SJSA1 (cell line): ENCODE measurements at regions not wholly inside any gene's neighbourhood (a gene's known extent, or its start where the extent isn't known, plus 50 kb on each side); places are given as distances from the start of the nearest gene placed in this dataset.

Source experiments
- DNase-seq, 2 experiments: peaks; one replicate each; pipeline ENCODE4 v3.0.0-alpha.2; 2015 to 2020; ENCODE audit warnings: low spot score in 2 of 2, low read depth in 1 of 2
- H3K27ac ChIP-seq: fragments of 250-450 bp; sonication (Bioruptor Pico); 2 replicates; pipeline ENCODE4 v1.5.1; 2020; ENCODE audit warnings: mild to moderate bottlenecking, moderate library complexity
- H3K27me3 ChIP-seq: fragments of 250-450 bp; sonication (Bioruptor Pico); replicated peaks from 2 replicates; pipeline ENCODE4 v1.5.1; 2020; ENCODE audit warnings: mild to moderate bottlenecking, moderate library complexity
- H3K36me3 ChIP-seq: fragments of 250-450 bp; sonication (Bioruptor Pico); 2 replicates; pipeline ENCODE4 v1.5.1; 2020; ENCODE audit warnings: mild to moderate bottlenecking
- H3K4me1 ChIP-seq: fragments of 250-450 bp; sonication (Bioruptor Pico); replicated peaks from 2 replicates; pipeline ENCODE4 v1.6.1; 2021; ENCODE audit warnings: mild to moderate bottlenecking
- H3K4me3 ChIP-seq: fragments of 250-450 bp; sonication (Bioruptor Pico); 2 replicates; pipeline ENCODE4 v1.5.1; 2020; ENCODE audit warnings: mild to moderate bottlenecking
- H3K9me3 ChIP-seq: fragments of 250-450 bp; sonication (Bioruptor Pico); replicated peaks from 2 replicates; pipeline ENCODE4 v1.5.1; 2020; ENCODE audit warnings: mild to moderate bottlenecking

DNA sequence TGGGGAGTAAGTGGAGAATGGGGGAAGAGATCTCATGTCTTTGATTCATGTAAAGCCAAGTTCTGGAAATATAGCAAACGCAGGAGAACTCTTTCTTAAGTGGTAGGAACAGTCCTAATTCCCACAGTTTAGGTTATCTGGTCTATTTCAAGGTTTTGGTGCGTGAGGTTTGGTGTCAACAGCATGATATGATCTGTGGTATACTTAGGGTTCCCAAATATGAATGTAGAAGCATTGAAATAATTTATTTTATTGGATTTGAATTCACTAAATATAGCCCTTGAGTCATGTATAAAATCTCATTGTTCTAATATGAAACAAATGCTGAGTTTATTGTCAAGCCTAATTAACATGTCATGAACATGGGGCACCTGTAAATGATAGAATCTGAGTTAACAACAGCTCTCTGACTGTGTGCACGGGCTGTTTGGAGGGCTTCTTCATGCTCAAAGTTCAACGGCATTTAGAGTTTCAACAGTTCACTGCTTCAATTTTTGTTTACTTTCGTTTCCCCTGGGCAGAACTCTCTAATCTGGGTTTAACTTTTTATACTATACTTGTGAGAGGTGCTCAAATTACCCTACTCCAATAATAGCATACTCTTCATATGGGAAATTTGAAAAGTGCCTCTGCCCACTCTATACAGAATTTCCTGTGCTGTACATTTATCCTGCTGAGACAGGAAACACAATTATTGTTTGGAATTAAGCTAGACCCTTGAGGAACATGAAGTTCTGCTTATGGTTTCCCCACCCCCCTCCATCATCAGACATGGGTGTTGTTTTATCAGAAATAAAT, 236.3 kb upstream of the ZNF217 start:
- peak in 1 of 2 experiments; percentile 78 for DNase-seq
- no peaks in the 10 kb centered on the region for H3K27me3 ChIP-seq
- H3K4me3 ChIP-seq = peak overlapping the region; percentile 17
- H3K9me3 ChIP-seq = no peaks in the 10 kb centered on the region
- H3K36me3 ChIP-seq = no peaks in the 10 kb centered on the region
- peaks cover 52% of the 10 kb centered on the region for H3K4me1 ChIP-seq
- peak overlapping the region; percentile 100 for H3K27ac ChIP-seq

GRCh38 chr20:53829255-53829723, 235.7 kb upstream of the ZNF217 start:
- peak; percentile 77 to 95 for DNase-seq
- no peaks in the 10 kb centered on the region for H3K36me3 ChIP-seq
- H3K4me3 ChIP-seq = peak overlapping the region; percentile 19
- no peaks in the 10 kb centered on the region for H3K9me3 ChIP-seq
- H3K4me1 ChIP-seq = peaks cover 51% of the 10 kb centered on the region
- H3K27me3 ChIP-seq = no peaks in the 10 kb centered on the region
- peak overlapping the region; percentile 100 for H3K27ac ChIP-seq

DNA sequence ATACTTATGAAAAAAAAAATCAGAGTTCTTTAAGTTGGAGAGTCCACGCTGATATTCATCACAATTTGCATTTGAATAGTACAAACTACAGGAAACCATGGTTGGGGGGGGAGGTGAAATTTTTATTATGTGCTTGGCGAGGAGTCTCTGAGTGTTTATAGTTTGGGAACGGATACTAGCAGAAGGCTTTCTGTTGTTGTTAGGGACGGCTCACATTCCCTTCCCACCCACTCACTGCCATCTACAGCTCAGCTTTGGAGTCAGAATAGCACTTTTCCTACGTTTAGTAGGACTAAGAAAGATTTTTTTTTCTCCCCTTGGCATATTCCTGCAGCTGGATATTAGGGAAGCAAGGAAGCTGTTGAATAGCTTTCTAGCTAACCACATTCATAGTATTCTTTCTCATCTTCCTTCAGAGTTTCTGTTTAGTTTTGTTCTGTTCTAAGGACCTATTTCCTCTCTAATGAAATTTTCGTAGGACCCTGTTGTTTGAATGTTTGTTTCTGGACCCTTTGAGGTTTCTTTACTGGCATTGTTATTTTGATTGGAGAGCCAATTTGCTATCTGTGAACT, 235.1 kb upstream of the ZNF217 start:
- Histone ChIP-seq H3K27ac (peak overlapping the region; percentile 100), H3K4me3 (peak overlapping the region; percentile 19), H3K36me3 (no peaks in the 10 kb centered on the region), H3K9me3 (no peaks in the 10 kb centered on the region), H3K27me3 (no peaks in the 10 kb centered on the region), H3K4me1 (peaks cover 46% of the 10 kb centered on the region)
- peak; percentile 85 to 96 for DNase-seq

GRCh38 chr20:53828088-53828681, 234.5 kb upstream of the ZNF217 start:
- Histone ChIP-seq H3K27me3 (no peaks in the 10 kb centered on the region), H3K4me3 (peak overlapping the region; percentile 19), H3K36me3 (no peaks in the 10 kb centered on the region), H3K9me3 (no peaks in the 10 kb centered on the region), H3K27ac (peak overlapping the region; percentile 100), H3K4me1 (peaks cover 46% of the 10 kb centered on the region)
- DNase-seq = peak in 1 of 2 experiments; percentile 94

GRCh38 chr20:53827292-53828087, 233.9 kb upstream of the ZNF217 start:
- H3K27me3 ChIP-seq = no peaks in the 10 kb centered on the region
- DNase-seq = no peak
- no peaks in the 10 kb centered on the region for H3K36me3 ChIP-seq
- H3K9me3 ChIP-seq = no peaks in the 10 kb centered on the region
- H3K4me1 ChIP-seq = peaks cover 46% of the 10 kb centered on the region
- peak overlapping the region; percentile 100 for H3K27ac ChIP-seq
- H3K4me3 ChIP-seq = peak overlapping the region; percentile 19; the same call in 1 of the 2 replicates

DNA sequence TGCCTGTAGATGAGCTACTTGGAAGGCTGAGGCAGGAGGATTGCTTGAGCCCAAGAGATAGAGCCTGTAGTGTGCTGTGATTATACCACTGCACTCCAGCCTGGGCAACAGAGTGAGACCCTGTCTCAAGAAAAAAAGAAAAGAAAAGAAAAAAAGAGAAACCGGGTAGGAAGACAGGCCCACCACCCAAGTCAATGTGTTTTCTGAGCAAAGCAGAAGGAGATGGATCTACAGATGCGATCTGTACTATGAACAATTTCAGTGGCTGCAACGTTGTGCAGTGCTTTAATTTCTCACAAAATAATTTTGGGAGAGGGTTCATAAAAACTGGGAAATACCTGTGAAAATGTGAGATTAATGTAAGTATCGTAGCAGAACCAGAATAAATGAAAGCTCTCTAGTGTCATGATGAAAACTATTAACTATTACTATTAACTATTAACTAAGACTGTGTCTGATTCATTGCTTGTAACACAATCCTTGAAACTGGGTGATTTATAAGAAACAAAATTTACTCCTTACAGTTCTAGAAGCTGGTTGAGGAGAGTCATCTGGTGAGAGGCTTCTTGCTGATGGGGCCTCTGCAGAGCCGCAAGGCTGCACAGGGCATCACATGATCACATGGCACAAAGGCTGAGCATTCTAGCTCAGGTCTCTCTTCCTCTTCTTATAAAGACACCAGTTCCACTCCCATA, 233.1 kb upstream of the ZNF217 start:
- Histone ChIP-seq H3K36me3 (no peaks in the 10 kb centered on the region), H3K4me1 (peaks cover 42% of the 10 kb centered on the region), H3K27ac (peak overlapping the region; percentile 100; the same call in 1 of the 2 replicates), H3K27me3 (no peaks in the 10 kb centered on the region), H3K4me3 (no peak overlapping the region), H3K9me3 (no peaks in the 10 kb centered on the region)
- no peak for DNase-seq

- peaks cover 42% of the 10 kb centered on the region for H3K4me1 ChIP-seq
- H3K27ac ChIP-seq = no peak overlapping the region
- no peaks in the 10 kb centered on the region for H3K36me3 ChIP-seq
Measured at GRCh38 chr20:53826090-53826489, 232.5 kb upstream of the ZNF217 start.

DNA sequence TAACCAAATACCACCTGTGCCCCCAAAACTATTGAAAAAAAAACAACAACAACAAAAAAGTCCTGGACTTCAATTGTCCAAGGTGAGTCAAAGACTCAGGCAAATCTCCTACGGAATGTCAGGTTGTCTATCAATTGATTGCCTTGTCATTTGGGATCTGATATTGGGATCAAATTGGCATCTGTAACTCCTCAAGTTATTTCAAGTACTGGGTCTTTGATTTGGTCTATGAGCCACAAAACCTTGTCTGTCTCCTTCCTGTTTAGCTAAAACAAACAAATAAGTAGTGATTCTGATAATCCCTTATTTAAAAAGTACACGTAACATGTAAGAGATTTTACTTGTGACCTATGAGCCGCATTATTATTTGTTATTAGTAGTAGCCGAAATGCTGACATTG, 231.6 kb upstream of the ZNF217 start:
- no peak overlapping the region for H3K27ac ChIP-seq
- DNase-seq = no peak
- no peaks in the 10 kb centered on the region for H3K36me3 ChIP-seq
- H3K4me3 ChIP-seq = no peak overlapping the region
- H3K27me3 ChIP-seq = no peaks in the 10 kb centered on the region
- no peaks in the 10 kb centered on the region for H3K9me3 ChIP-seq
- peaks cover 34% of the 10 kb centered on the region for H3K4me1 ChIP-seq

More at GRCh38 chr20:53826090-53826489, 232.5 kb upstream of the ZNF217 start:
- H3K9me3 ChIP-seq = no peaks in the 10 kb centered on the region
- H3K4me3 ChIP-seq = no peak overlapping the region
- no peak for DNase-seq
- no peaks in the 10 kb centered on the region for H3K27me3 ChIP-seq

GRCh38 chr20:53824779-53825178, 231.1 kb upstream of the ZNF217 start:
- DNase-seq = no peak
- H3K27ac ChIP-seq = no peak overlapping the region
- no peaks in the 10 kb centered on the region for H3K9me3 ChIP-seq
- no peaks in the 10 kb centered on the region for H3K36me3 ChIP-seq
- H3K4me3 ChIP-seq = no peak overlapping the region
- no peaks in the 10 kb centered on the region for H3K27me3 ChIP-seq
- peaks cover 29% of the 10 kb centered on the region for H3K4me1 ChIP-seq

- Histone ChIP-seq H3K4me3 (no peak overlapping the region), H3K27me3 (no peaks in the 10 kb centered on the region), H3K27ac (no peak overlapping the region), H3K36me3 (no peaks in the 10 kb centered on the region), H3K9me3 (no peaks in the 10 kb centered on the region), H3K4me1 (peaks cover 18% of the 10 kb centered on the region)
- no peak for DNase-seq
Measured at GRCh38 chr20:53823121-53823764, 229.6 kb upstream of the ZNF217 start.

GRCh38 chr20:53822534-53822933, 228.9 kb upstream of the ZNF217 start:
- Histone ChIP-seq H3K27ac (no peak overlapping the region), H3K4me1 (peaks cover 11% of the 10 kb centered on the region), H3K4me3 (no peak overlapping the region), H3K27me3 (no peaks in the 10 kb centered on the region), H3K36me3 (no peaks in the 10 kb centered on the region), H3K9me3 (no peaks in the 10 kb centered on the region)
- no peak for DNase-seq

DNA sequence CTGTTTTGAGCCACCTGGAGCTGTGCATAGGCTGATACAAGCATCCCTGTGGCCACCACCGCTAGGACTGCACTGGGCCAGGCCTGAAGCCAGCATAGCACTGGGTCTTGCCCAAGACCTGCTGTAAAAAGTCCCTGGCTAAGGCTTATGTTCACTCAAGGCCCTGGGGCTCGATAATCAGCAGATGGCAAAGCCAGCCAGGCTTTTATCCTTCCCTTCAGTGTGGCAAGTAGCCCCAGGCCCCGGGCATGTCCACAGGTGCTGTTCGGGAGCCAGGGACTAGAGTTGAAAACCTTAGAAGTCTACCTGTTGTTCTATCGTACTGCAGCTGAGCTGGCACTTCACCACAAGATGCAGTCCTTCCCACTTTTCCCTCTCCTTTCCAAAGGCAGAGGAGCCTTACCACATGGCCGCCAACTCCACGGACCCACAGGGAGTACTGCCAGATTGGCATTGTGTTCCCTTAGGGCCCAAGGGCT, 226.4 kb upstream of the ZNF217 start:
- Histone ChIP-seq H3K27me3 (no peaks in the 10 kb centered on the region), H3K9me3 (no peaks in the 10 kb centered on the region), H3K4me3 (no peak overlapping the region), H3K36me3 (no peaks in the 10 kb centered on the region), H3K4me1 (no peaks in the 10 kb centered on the region), H3K27ac (no peak overlapping the region)
- DNase-seq = no peak
